DOHH2 (cell line): ENCODE measurements at regions not wholly inside any gene's neighbourhood (a gene's known extent, or its start where the extent isn't known, plus 50 kb on each side); places are given as distances from the start of the nearest gene placed in this dataset.

ENCODE experiments used
- EZH2phosphoT487 ChIP-seq: fragments of 200-600 bp; sonication (generic); IDR thresholded peaks from 2 replicates; pipeline ENCODE4 v1.6.1; 2017; ENCODE audit warnings: borderline replicate concordance, mild to moderate bottlenecking, antibody characterized with exemption, low read length, moderate library complexity, mixed read lengths
- TF ChIP-seq, protein P1 (sequence below): fragments of 200-600 bp; sonication (generic); IDR thresholded peaks from one replicate; pipeline ENCODE4 v1.5.1; 2014; ENCODE audit warnings: antibody characterized with exemption, mild to moderate bottlenecking, low read depth, low read length; ENCODE audit not compliant: poor library complexity, severe bottlenecking

DNA sequence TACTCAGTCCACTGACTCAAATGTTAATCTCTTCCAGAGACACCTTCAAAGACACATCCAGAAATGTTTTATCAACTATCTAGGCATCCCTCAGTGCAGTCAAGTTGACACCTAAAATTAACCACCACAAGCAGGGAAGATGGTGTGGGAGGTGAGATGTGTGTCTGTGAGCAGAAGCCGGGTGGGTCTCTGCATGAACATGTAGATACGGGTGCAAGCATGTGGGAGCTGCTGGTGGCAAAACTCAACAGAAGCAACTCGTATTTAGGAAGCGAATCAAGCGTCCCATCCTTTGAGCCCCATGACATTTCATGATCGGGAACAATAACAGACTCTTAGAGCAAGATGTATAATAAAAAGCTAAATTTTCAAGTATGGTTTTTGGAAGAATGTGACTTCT lies 110.0 kb upstream of the C14orf180 start:
- TF ChIP-seq, protein P1, sequence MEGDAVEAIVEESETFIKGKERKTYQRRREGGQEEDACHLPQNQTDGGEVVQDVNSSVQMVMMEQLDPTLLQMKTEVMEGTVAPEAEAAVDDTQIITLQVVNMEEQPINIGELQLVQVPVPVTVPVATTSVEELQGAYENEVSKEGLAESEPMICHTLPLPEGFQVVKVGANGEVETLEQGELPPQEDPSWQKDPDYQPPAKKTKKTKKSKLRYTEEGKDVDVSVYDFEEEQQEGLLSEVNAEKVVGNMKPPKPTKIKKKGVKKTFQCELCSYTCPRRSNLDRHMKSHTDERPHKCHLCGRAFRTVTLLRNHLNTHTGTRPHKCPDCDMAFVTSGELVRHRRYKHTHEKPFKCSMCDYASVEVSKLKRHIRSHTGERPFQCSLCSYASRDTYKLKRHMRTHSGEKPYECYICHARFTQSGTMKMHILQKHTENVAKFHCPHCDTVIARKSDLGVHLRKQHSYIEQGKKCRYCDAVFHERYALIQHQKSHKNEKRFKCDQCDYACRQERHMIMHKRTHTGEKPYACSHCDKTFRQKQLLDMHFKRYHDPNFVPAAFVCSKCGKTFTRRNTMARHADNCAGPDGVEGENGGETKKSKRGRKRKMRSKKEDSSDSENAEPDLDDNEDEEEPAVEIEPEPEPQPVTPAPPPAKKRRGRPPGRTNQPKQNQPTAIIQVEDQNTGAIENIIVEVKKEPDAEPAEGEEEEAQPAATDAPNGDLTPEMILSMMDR: no peak
- TF ChIP-seq EZH2phosphoT487: no peak
